ENCODE measurements at regions not wholly inside any gene's neighbourhood (a gene's known extent, or its start where the extent isn't known, plus 50 kb on each side); places are given as distances from the start of the nearest gene placed in this dataset.
"Not testable (repeated sequence)": the region's sequence is repeated elsewhere in the genome, so short reads cannot be mapped to it uniquely, and the experiment has no call there.

GRCh38 chr13:18194631-18195364 is 986.8 kb downstream of the TUBA3C start:
- intact Hi-C loops (cut with DNase I); DNase-seq: not testable (repeated sequence)

GRCh38 chr13:18194104-18194503 is 987.5 kb downstream of the TUBA3C start:
- intact Hi-C loops (cut with DNase I), result not testable (repeated sequence)
- DNase-seq, result peak in 1 of 42 donors; percentile 10

Measured in head of caudate nucleus (tissue), 42 donors.